ENCODE measurements at regions not wholly inside any gene's neighbourhood (a gene's known extent, or its start where the extent isn't known, plus 50 kb on each side); places are given as distances from the start of the nearest gene placed in this dataset.

DNA sequence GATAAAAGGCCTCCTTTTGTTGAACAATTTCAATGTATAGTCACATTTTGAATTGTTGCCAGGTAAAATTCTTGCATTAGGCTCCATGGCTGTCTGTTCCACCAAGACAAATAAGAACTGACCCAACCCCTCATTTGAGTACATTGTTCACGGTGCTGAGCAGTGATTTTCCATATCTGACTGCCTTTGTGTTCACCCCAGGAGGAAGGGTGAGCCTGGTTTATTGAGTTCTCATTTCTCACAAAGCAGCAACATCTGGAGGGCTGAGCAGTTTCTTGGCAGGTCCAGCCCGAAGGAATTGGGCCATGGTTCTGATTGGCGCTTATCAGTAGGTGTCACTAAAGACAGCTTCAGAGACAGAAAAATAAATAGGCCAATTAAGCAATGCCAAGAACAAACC is 149.1 kb downstream of the BMP4 start:
- DNase-seq (ENCODE audit: low spot score) = no peak

- DNase-seq (ENCODE audit: low spot score) = no peak
Measured at GRCh38 chr14:53807108-53807507, 149.5 kb downstream of the BMP4 start.

DNA sequence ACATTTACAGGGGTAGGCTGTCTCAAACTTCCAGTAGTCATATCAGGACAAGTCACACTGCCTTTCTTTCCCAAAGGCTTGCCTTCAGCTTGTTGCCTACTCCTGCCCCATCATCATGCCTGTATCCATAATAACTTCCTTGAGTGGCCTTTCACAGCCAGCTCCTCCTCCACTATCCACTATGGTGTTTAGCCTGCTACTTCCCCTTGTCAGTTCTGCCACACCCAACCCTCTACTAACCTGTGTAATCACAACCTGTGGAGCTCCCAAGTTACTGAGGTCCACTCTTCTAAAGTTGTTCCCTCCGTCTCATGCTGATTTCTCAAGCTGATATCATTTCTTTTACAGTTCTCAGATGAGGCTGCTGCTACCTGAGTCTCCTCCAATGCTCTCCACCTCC is 159.9 kb downstream of the BMP4 start:
- DNase-seq (ENCODE audit: low spot score) = no peak

- no peak for DNase-seq (ENCODE audit: low spot score)
Measured at GRCh38 chr14:53793790-53794505, 162.7 kb downstream of the BMP4 start.

DNA sequence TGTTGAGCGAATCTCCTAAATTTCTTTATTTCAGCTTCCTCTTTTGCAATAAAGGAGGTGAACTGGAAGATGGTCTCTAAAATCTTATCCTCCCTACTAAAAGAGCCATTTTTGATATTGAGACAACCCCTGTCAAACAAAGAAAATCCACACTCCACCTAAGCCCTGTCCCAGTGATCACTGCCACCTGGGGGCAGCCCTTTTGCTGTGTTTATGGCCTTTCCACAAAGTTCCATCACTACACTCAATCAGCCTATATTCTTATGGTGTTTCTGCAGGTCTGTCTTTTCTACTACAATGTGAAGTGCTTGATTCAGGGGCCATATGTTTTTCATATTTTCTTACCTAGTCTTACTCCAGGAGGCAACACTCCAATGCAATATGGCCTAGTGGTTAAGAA is 163.7 kb downstream of the BMP4 start:
- no peak for DNase-seq (ENCODE audit: low spot score)

DNA sequence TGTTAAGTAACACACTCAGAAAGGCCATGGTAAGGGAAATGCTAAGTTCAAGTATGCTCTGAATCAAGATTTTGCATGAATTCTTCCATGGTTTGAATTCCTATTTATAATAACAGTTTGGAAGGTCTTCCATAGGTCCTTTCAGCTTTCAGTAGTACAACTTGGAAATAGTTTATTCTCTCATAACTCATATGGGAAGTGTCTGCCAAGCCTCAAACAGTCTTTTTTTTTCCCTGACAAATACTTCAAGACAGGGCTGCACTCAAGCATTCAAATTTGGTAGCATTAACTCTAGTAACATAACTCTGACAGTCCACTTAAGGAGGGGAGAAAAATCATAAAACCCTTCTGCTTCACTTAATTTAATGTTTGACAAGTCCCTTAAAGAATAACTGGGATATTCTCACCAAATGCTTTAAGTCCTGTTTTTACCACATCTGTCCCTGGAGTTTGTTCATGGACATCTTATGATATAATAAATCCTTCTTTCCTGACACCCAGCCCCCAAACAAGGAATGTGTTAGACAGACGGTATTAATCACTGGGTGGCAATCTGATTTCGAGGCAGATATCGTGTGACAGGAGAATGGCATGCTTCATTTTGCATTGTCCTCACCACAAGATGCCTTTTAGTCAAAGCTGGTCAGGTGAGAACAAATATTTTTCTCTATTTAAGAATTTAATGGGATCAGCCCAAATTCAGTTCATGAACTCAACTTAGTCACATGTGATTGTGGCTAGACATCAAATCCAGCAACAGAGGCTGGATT is 165.7 kb downstream of the BMP4 start:
- no peak for DNase-seq (ENCODE audit: low spot score)

DNA sequence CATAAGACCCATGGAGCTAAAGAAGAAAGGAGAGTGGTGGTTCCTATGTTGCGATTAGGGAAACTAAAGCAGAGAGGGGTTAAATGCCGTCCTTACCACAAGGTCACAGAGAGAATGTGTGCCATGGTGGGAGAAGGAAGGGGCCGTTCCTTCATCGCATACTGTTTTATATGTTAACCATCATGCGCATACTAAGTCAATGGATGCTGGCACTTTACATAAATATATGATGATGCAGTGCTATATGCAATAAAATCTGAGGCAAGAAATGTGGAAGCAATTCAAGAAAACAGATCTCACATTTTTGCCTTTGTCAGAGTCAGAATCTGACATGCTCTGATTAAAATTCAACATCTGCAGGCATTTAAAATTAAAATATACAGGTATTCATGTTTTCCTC is 168.1 kb downstream of the BMP4 start:
- DNase-seq (ENCODE audit: low spot score) = no peak

- DNase-seq (ENCODE audit: low spot score) = no peak
Measured at GRCh38 chr14:53786045-53786444, 170.6 kb downstream of the BMP4 start.

- DNase-seq (ENCODE audit: low spot score) = no peak
Measured at GRCh38 chr14:53784688-53785087, 171.9 kb downstream of the BMP4 start.

GRCh38 chr14:53783256-53783655 is 173.4 kb downstream of the BMP4 start:
- DNase-seq (ENCODE audit: low spot score) = no peak

DNA sequence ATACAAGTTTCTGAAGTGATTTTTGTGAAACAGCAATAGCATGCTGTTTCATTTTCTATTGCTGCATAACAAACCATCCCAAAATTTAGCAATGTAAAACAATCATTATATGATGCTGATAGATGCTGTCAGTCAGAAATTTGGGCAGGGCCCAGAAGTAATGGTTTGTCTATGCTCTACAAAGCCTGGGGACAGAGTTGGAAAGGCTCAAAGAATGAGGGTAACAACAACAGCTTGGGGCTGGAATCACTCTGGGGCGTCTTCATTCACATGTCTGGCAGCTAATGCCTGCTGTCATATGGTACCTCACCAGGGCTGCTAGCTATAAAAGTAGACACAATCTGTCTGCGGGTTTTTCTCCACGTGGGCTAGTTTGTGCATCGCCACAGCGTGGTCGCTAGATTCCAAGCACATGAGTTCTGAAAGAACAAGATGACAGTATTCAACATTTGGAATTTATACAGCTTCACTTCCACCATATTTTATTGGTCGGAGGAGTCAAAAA is 176.5 kb downstream of the BMP4 start:
- no peak for DNase-seq (ENCODE audit: low spot score)

DNA sequence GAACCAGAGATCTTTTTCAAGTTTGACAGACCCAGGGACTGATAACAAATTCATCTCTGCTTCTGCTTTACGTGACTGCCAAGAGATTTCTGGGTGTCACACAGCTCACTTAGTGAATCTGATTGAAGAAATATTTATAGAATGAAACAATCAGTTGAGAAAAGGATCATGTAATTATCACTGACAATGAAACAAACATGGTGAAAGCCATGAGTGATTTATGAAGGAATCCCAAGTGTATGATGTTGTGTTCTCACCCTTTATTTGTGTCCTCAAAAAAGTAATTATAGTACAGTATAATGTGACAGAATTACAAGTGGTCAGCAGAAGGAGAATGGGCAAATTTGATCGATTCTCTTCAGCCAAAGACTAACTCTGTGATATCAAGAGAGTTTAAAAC is 177.3 kb downstream of the BMP4 start:
- no peak for DNase-seq (ENCODE audit: low spot score)

- no peak for DNase-seq (ENCODE audit: low spot score)
Measured at GRCh38 chr14:53778263-53778662, 178.4 kb downstream of the BMP4 start.

DNA sequence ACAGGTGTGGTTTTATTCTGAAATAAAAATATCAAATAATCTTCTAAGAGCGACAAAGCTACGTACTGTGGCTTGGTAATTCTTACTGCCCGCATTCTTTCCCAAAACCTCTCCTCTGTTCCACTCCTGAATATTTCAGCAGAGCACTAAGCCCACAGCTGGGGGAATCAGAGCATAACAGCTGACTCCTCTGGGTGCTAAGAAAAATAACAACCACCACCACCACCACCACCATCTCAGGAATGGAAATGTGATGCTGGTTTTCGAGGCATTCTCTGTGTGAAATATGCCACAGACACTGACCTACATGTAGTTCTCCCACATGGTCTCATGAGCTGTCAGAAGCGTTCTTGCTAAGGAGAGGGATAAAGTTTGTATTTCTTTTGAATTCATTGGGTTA is 183.7 kb downstream of the BMP4 start:
- DNase-seq (ENCODE audit: low spot score) = no peak

DNA sequence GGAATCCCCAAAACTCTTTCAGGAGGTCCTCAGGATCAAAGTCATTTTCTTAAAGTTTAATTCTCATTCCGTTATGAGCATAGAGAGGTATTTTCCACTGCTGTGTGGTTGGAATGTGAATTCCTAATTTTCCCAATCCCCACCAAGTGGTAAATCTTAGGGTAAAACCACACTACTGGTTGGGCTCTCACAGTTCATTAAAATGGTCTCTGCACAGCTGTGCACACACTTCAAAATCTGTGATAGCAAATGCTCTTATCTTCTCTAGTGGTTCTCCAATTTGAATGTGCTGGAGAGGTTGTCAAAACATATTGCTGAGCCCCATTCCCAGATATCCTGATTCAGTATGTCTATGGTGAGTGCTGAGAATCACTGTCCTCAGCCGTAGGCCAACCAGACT is 189.1 kb downstream of the BMP4 start:
- DNase-seq (ENCODE audit: low spot score) = no peak

- no peak for DNase-seq (ENCODE audit: low spot score)
Measured at GRCh38 chr14:53766601-53767000, 190.0 kb downstream of the BMP4 start.

DNA sequence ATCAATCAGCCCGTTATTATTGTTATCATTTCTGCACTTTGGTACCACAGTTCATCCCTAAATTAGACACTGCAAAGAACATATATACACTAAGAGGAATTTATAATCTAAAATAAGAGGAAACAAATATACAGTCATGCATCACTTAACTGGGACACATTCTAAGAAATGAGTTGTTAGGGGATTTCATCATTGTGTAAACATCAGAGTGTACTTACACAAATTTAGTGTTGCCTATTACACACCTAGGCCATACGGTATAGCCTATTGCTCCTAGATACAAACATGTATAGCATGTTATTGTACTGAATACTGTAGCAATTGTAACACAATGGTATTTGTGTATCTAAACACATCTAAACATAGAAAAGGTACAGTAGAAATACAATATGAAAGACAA is 190.5 kb downstream of the BMP4 start:
- no peak for DNase-seq (ENCODE audit: low spot score)

DNA sequence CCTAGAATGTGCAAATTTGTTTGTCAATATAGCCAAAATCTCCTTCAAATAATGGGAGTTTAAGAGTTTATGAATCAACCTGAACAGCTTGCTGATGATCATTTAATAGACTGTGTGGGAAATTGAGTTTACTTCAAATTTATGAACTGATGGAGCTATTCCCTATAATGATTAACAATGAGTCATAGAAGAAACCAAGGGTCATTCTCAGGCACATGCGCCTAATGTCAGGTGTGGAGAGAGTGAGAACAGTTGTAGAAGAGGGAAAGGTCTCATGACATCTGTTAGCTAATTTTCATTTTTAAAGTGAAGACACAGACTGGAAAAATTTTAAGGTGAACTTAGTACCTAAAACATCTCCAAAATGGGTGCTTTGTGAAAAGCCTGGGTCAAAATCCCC is 191.8 kb downstream of the BMP4 start:
- no peak for DNase-seq (ENCODE audit: low spot score)

- DNase-seq (ENCODE audit: low spot score) = no peak
Measured at GRCh38 chr14:53758141-53758540, 198.5 kb downstream of the BMP4 start.

GRCh38 chr14:53757732-53758131 is 198.9 kb downstream of the BMP4 start:
- no peak for DNase-seq (ENCODE audit: low spot score)

- no peak for DNase-seq (ENCODE audit: low spot score)
Measured at GRCh38 chr14:53751650-53752049, 205.0 kb downstream of the BMP4 start.

- DNase-seq (ENCODE audit: low spot score) = no peak
Measured at GRCh38 chr14:53748691-53749090, 207.9 kb downstream of the BMP4 start.

DNA sequence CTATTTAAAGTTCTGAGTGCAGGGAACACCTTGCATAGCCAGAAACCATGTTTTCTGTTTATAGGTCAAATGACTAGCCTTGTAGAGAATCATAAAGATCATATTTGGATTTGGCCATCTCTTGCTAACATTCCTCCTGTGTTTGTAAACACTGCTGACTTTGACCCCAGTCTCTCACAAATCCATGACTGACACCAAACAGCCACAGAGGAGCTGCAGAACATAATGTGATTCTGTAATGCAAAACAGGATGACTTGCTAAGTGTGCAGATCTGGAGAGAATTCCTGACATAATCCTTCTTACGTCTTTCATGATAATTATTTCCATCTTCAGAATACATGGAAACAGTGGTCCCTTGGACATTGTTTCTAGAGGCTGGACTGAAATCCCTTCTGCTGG is 211.8 kb downstream of the BMP4 start:
- no peak for DNase-seq (ENCODE audit: low spot score)

- no peak for DNase-seq (ENCODE audit: low spot score)
Measured at GRCh38 chr14:53743371-53743770, 213.3 kb downstream of the BMP4 start.
